GM12878 (cell line): ENCODE measurements at regions not wholly inside any gene's neighbourhood (a gene's known extent, or its start where the extent isn't known, plus 50 kb on each side); places are given as distances from the start of the nearest gene placed in this dataset.

Experiments
- ATAC-seq: fragments of 200-7000 bp; cut with Tn5 transposase; 3 replicates; pipeline ENCODE4 v1.9.1; 2020; ENCODE audit warnings: mild to moderate bottlenecking, moderate library complexity
- BruUV-seq: library from RNA; stranded (reverse); fragments of 400-500 nt; replicated peaks from 2 replicates; lab custom pipeline; 2021; lab: Mats Ljungman, UMichigan
- CTCF ChIA-PET: fragments of 300-600 bp; sonication (Branson Sonifier 250); formaldehyde crosslinking; extraction: SDS; loops from one replicate; lab custom pipeline; 2021; ENCODE audit warnings: inconsistent platforms; lab: Yijun Ruan, JAX
- POLR2A ChIA-PET: fragments of 350-600 bp; formaldehyde crosslinking; extraction: SDS; loops from one replicate; lab custom pipeline; 2021; ENCODE audit warnings: inconsistent platforms; lab: Charles Lee
- RAD21 ChIA-PET: fragments of 300-600 bp; sonication (Branson Sonifier 250); formaldehyde crosslinking; loops from one replicate; lab custom pipeline; 2023; ENCODE audit warnings: antibody characterized with exemption; ENCODE audit not compliant: unreplicated experiment; lab: Charles Lee
- SMC1A ChIA-PET: fragments of 300-600 bp; sonication (Branson Sonifier 250); formaldehyde crosslinking; loops from one replicate; lab custom pipeline; 2023; ENCODE audit not compliant: unreplicated experiment, uncharacterized antibody; lab: Charles Lee
- DNase-seq: peaks from one replicate; pipeline ENCODE4 v3.0.0-alpha.2; 2011; ENCODE audit warnings: low read depth, low spot score
- FAIRE-seq: peaks from 3 replicates; lab custom pipeline; 2011; peaks lifted over from hg19 to GRCh38; lab: Jason Lieb, UNC
- H2AFZ ChIP-seq: 2 replicates; pipeline ENCODE4 v1.6.0; 2011; ENCODE audit warnings: low read depth, low read length, control low read depth; ENCODE audit not compliant: control insufficient read depth
- H3K27ac ChIP-seq: 2 replicates; pipeline ENCODE4 v1.5.1; 2011; ENCODE audit warnings: control low read depth; ENCODE audit not compliant: control insufficient read depth, insufficient read depth
- H3K27me3 ChIP-seq, 2 experiments: replicated peaks in 1 of 2; 2 replicates each; pipeline versions ENCODE4 v1.6.0 to v1.6.1; 2011; ENCODE audit warnings: low read length in 1 of 2; ENCODE audit not compliant: control insufficient read depth in 2 of 2, insufficient read depth in 2 of 2
- H3K36me3 ChIP-seq, 2 experiments: 2 replicates each; pipeline ENCODE4 v1.5.1; 2011; ENCODE audit warnings: low read length in 1 of 2; ENCODE audit not compliant: control insufficient read depth in 2 of 2, insufficient read depth in 2 of 2
- H3K4me1 ChIP-seq: 2 replicates; pipeline ENCODE4 v1.6.1; 2011; ENCODE audit warnings: mild to moderate bottlenecking, low read length, moderate library complexity, mixed read lengths; ENCODE audit not compliant: control insufficient read depth, insufficient read depth
- H3K4me2 ChIP-seq: 2 replicates; pipeline ENCODE4 v1.6.0; 2011; ENCODE audit warnings: control low read depth; ENCODE audit not compliant: control insufficient read depth, insufficient read depth
- H3K4me3 ChIP-seq: fragments of 200-600 bp; sonication (generic); 2 replicates; pipeline ENCODE4 v1.5.1; 2016
- H3K79me2 ChIP-seq: 2 replicates; pipeline ENCODE4 v1.6.0; 2011; ENCODE audit warnings: low read length; ENCODE audit not compliant: control insufficient read depth, insufficient read depth
- H3K9ac ChIP-seq: 2 replicates; pipeline ENCODE4 v1.8.0; 2011; ENCODE audit warnings: low read length, control low read depth, mixed read lengths; ENCODE audit not compliant: control insufficient read depth, insufficient read depth
- H3K9me3 ChIP-seq: replicated peaks from 3 replicates; pipeline ENCODE4 v1.5.1; 2011; ENCODE audit warnings: mild to moderate bottlenecking, low read length; ENCODE audit not compliant: control insufficient read depth, insufficient read depth
- H4K20me1 ChIP-seq: 2 replicates; pipeline ENCODE4 v1.6.0; 2011; ENCODE audit not compliant: control insufficient read depth, insufficient read depth
- E2F4 ChIP-seq: IDR thresholded peaks from 2 replicates; pipeline ENCODE4 v1.6.1; 2012; ENCODE audit warnings: low read depth, low read length, improper control_type of control experiment
- NR2C2 ChIP-seq: IDR thresholded peaks from 2 replicates; pipeline ENCODE4 v1.6.1; 2011; ENCODE audit warnings: borderline replicate concordance, low read depth; ENCODE audit not compliant: control insufficient read depth, insufficient read length
- REST ChIP-seq: IDR thresholded peaks from 2 replicates; pipeline ENCODE4 v1.6.1; 2012; ENCODE audit warnings: mild to moderate bottlenecking, low read depth, low read length
- WGBS: methylation state at CpG from one replicate; pipeline ENCODE4 v1.1.6; 2016; ENCODE audit warnings: low lambda C conversion rate; ENCODE audit not compliant: insufficient replicate concordance, insufficient coverage; ENCODE audit errors: missing lambda C conversion rate; 5-methylcytosine and 5-hydroxymethylcytosine counted together
- in situ Hi-C: fragments of 300-500 bp; cut with MboI; formaldehyde crosslinking; loops from 9 replicates; pipeline ENCODE4 v1.14.3; 2018; ENCODE audit warnings: mixed read lengths
- intact Hi-C: fragments of 100-400 bp; cut with micrococcal nuclease; formaldehyde crosslinking; loops from one replicate; pipeline ENCODE4 v1.14.2; 2022; ENCODE audit not compliant: unreplicated experiment
- TF ChIP-seq, protein P1 (sequence below): fragments of 450-650 bp; IDR thresholded peaks from 2 replicates; pipeline ENCODE4 v1.6.1; 2017; ENCODE audit warnings: mild to moderate bottlenecking, low read depth, inconsistent platforms; ENCODE audit not compliant: poor library complexity, severe bottlenecking

GRCh38 chr3:175913286-175913685 is 1054.2 kb downstream of the NAALADL2 start:
- WGBS, result 14% methylated on average over 3 of the region's 3 CpGs
- H3K27me3 ChIP-seq, result no peaks in the 10 kb centered on the region
- ChIA-PET CTCF (no interaction called here), RAD21 (no interaction called here), POLR2A (no interaction called here), SMC1A (interaction anchor here (1.5 kb wide), 1 partner anchor 12 kb away, joined by 3 read pairs; no protein-coding TSS in a partner anchor)
- H3K4me1 ChIP-seq, result no peaks in the 10 kb centered on the region
- no peak for DNase-seq
- H4K20me1 ChIP-seq, result no peaks in the 10 kb centered on the region
- no peaks in the 10 kb centered on the region for H3K79me2 ChIP-seq
- no peak for ATAC-seq
- no peak overlapping the region for H3K9ac ChIP-seq
- TF ChIP-seq E2F4 (no peak), NR2C2 (no peak), REST (no peak)
- TF ChIP-seq, protein P1, sequence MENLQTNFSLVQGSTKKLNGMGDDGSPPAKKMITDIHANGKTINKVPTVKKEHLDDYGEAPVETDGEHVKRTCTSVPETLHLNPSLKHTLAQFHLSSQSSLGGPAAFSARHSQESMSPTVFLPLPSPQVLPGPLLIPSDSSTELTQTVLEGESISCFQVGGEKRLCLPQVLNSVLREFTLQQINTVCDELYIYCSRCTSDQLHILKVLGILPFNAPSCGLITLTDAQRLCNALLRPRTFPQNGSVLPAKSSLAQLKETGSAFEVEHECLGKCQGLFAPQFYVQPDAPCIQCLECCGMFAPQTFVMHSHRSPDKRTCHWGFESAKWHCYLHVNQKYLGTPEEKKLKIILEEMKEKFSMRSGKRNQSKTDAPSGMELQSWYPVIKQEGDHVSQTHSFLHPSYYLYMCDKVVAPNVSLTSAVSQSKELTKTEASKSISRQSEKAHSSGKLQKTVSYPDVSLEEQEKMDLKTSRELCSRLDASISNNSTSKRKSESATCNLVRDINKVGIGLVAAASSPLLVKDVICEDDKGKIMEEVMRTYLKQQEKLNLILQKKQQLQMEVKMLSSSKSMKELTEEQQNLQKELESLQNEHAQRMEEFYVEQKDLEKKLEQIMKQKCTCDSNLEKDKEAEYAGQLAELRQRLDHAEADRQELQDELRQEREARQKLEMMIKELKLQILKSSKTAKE, result no peak
- no peak for FAIRE-seq
- in situ Hi-C loops, result no loop called here
- intact Hi-C loops, result no loop called here
- H3K4me2 ChIP-seq, result no peak overlapping the region
- no peak overlapping the region for H2AFZ ChIP-seq
- H3K4me3 ChIP-seq, result no peak overlapping the region
- H3K27ac ChIP-seq, result no peak overlapping the region
- no TSS peak for BruUV-seq
- H3K9me3 ChIP-seq, result no peaks in the 10 kb centered on the region
- no peaks in the 10 kb centered on the region for H3K36me3 ChIP-seq
